K562 (cell line): ENCODE measurements at regions not wholly inside any gene's neighbourhood (a gene's known extent, or its start where the extent isn't known, plus 50 kb on each side); places are given as distances from the start of the nearest gene placed in this dataset.

Source experiments
- ATAC-seq: fragments of 200-7000 bp; cut with Tn5 transposase; 3 replicates; pipeline ENCODE4 v1.9.1; 2020; ENCODE audit warnings: moderate library complexity
- BruUV-seq: library from RNA; stranded (reverse); fragments of 400-500 nt; replicated peaks from 2 replicates; lab custom pipeline; 2021; lab: Mats Ljungman, UMichigan
- CTCF ChIA-PET: fragments of 300-600 bp; formaldehyde crosslinking; extraction: SDS; loops from one replicate; lab custom pipeline; 2021; ENCODE audit warnings: low intra/inter-chr PET ratio; lab: Yijun Ruan, JAX
- POLR2A ChIA-PET: fragments of 300-600, 350-650 bp; sonication (Branson Sonifier 250); formaldehyde crosslinking; extraction: SDS; loops from one replicate; lab custom pipeline; 2021; ENCODE audit warnings: antibody characterized with exemption, inconsistent platforms; lab: Yijun Ruan, JAX
- DNase-seq, 4 experiments: peaks; one replicate each; pipeline versions ENCODE4 v3.0.0 to v3.0.0-alpha.2; 2011 to 2018; ENCODE audit warnings: low spot score in 3 of 4, mixed read lengths in 3 of 4; ENCODE audit errors: extremely low read depth in 1 of 4
- FAIRE-seq: peaks from 2 replicates; lab custom pipeline; 2011; peaks lifted over from hg19 to GRCh38; lab: Jason Lieb, UNC
- H2AFZ ChIP-seq: 2 replicates; pipeline ENCODE4 v1.6.0; 2011; ENCODE audit warnings: low read depth, low read length, control low read depth, inconsistent platforms
- H3K27ac ChIP-seq: fragments of 200-600 bp; 3 replicates; pipeline ENCODE4 v1.8.0; 2011; ENCODE audit warnings: low read depth, mild to moderate bottlenecking, control low read depth, inconsistent platforms, low read length, moderate library complexity, mixed read lengths; ENCODE audit errors: extremely low read depth
- H3K27me3 ChIP-seq, 2 experiments: fragments of 300-600 bp in 1 of 2; 2 replicates in 1 of 2; 3 replicates in 1 of 2; pipeline versions ENCODE4 v1.6.0 to v1.8.0; 2011; ENCODE audit warnings: inconsistent platforms in 2 of 2, low read length in 2 of 2, mild to moderate bottlenecking in 1 of 2, mixed read lengths in 1 of 2, moderate library complexity in 1 of 2; ENCODE audit not compliant: control insufficient read depth in 2 of 2, insufficient read depth in 2 of 2
- H3K36me3 ChIP-seq: fragments of 300-600 bp; 3 replicates; pipeline ENCODE4 v1.8.0; 2011; ENCODE audit warnings: mild to moderate bottlenecking, low read length, inconsistent platforms; ENCODE audit not compliant: control insufficient read depth, insufficient read depth
- H3K4me1 ChIP-seq, 2 experiments: fragments of 200-600 bp in 1 of 2; replicated peaks in 1 of 2; 2 replicates in 1 of 2; 3 replicates in 1 of 2; pipeline versions ENCODE4 v1.5.1 to v1.8.0; 2011; ENCODE audit warnings: inconsistent platforms in 2 of 2, low read length in 2 of 2, mild to moderate bottlenecking in 1 of 2, mixed read lengths in 1 of 2, moderate library complexity in 1 of 2; ENCODE audit not compliant: control insufficient read depth in 2 of 2, insufficient read depth in 2 of 2
- H3K4me2 ChIP-seq: 2 replicates; pipeline ENCODE4 v1.6.1; 2011; ENCODE audit warnings: low read length, control low read depth, inconsistent platforms, mixed read lengths; ENCODE audit not compliant: insufficient read depth
- H3K4me3 ChIP-seq: fragments of 200-600 bp; sonication (generic), shearing (Covaris generic); 2 replicates; pipeline ENCODE4 v1.5.1; 2016; ENCODE audit warnings: control low read depth, inconsistent platforms
- H3K79me2 ChIP-seq: fragments of 200-600 bp; 3 replicates; pipeline ENCODE4 v1.8.0; 2011; ENCODE audit warnings: low read length, inconsistent platforms; ENCODE audit not compliant: control insufficient read depth, insufficient read depth
- H3K9ac ChIP-seq, 2 experiments: 2 replicates each; pipeline versions ENCODE4 v1.6.0 to v1.6.1; 2011; ENCODE audit warnings: low read depth in 2 of 2, low read length in 2 of 2, control low read depth in 1 of 2, inconsistent platforms in 1 of 2, mild to moderate bottlenecking in 1 of 2, mixed read lengths in 1 of 2; ENCODE audit not compliant: insufficient read depth in 1 of 2
- H3K9me1 ChIP-seq: one replicate; pipeline ENCODE4 v1.6.0; 2011; ENCODE audit warnings: inconsistent platforms, mild to moderate bottlenecking, low read length, moderate library complexity; ENCODE audit not compliant: control insufficient read depth, insufficient read depth
- H3K9me3 ChIP-seq: replicated peaks from 2 replicates; pipeline ENCODE4 v1.5.1; 2011; ENCODE audit warnings: low read depth, low read length, inconsistent platforms; ENCODE audit not compliant: control insufficient read depth, insufficient read depth
- H4K20me1 ChIP-seq: replicated peaks from 2 replicates; pipeline ENCODE4 v1.6.1; 2011; ENCODE audit warnings: low read length, inconsistent platforms, mixed read lengths; ENCODE audit not compliant: control insufficient read depth, insufficient read depth
- GTF2E2 ChIP-seq: fragments of 200-800 bp; sonication (Bioruptor generic); IDR thresholded peaks from 2 replicates; pipeline ENCODE4 v1.6.1; 2016; ENCODE audit warnings: missing genetic modification characterization, missing compliant biosample characterization
- IRF2 ChIP-seq: sonication (generic); formaldehyde crosslinking; IDR thresholded peaks from 2 replicates; pipeline ENCODE4 v1.8.1; 2022; ENCODE audit warnings: mild to moderate bottlenecking, missing genetic modification reagents
- LEF1 ChIP-seq: fragments of 450-650 bp; IDR thresholded peaks from 2 replicates; pipeline ENCODE4 v1.6.1; 2016; ENCODE audit warnings: mild to moderate bottlenecking
- PCBP2 ChIP-seq: fragments of 200-400 bp; formaldehyde crosslinking; IDR thresholded peaks from 2 replicates; pipeline ENCODE4 v1.6.1; 2018; ENCODE audit warnings: low read length, low read depth, mild to moderate bottlenecking, moderate library complexity; ENCODE audit not compliant: poor library complexity, severe bottlenecking
- PHF20 ChIP-seq: fragments of 450-650 bp; IDR thresholded peaks from 2 replicates; pipeline ENCODE4 v1.6.1; 2018; ENCODE audit not compliant: partially characterized antibody
- SIN3A ChIP-seq, 2 experiments: fragments of 150-350 bp in 1 of 2; IDR thresholded peaks; 2 replicates each; pipeline ENCODE4 v1.6.1; 2011 to 2016; ENCODE audit warnings: borderline replicate concordance in 2 of 2, low read depth in 2 of 2, low read length in 2 of 2, mild to moderate bottlenecking in 2 of 2, moderate library complexity in 2 of 2; ENCODE audit not compliant: control insufficient read depth in 1 of 2
- SMARCA5 ChIP-seq: fragments of 450-650 bp; IDR thresholded peaks from 2 replicates; pipeline ENCODE4 v1.6.1; 2016
- STAT6 ChIP-seq: sonication (generic); formaldehyde crosslinking; IDR thresholded peaks from 2 replicates; pipeline ENCODE4 v1.8.1; 2023; ENCODE audit warnings: mild to moderate bottlenecking, missing genetic modification reagents
- TEAD4 ChIP-seq, 2 experiments: sonication (generic) in 1 of 2; formaldehyde crosslinking in 1 of 2; IDR thresholded peaks; 2 replicates each; pipeline versions ENCODE4 v1.6.1 to v1.8.0; 2012 to 2022; ENCODE audit warnings: borderline replicate concordance in 1 of 2, inconsistent platforms in 1 of 2, low read length in 1 of 2, mild to moderate bottlenecking in 1 of 2, missing genetic modification reagents in 1 of 2
- TFAM ChIP-seq: fragments of 250-450 bp; sonication (Bioruptor Pico); conservative IDR thresholded peaks from 2 replicates; pipeline ENCODE4 v1.5.0; 2021; ENCODE audit warnings: mild to moderate bottlenecking, moderate library complexity
- ZNF444 ChIP-seq: fragments of 250-450 bp; sonication (Bioruptor Pico); IDR thresholded peaks from 2 replicates; pipeline ENCODE4 v1.4.0; 2020; ENCODE audit warnings: mild to moderate bottlenecking, moderate library complexity
- WGBS: fragments of 100-300 bp; shearing (Covaris generic); methylation state at CpG from one replicate; pipeline ENCODE4 v1.1.6; 2016; ENCODE audit warnings: low coverage, mixed read lengths; ENCODE audit not compliant: insufficient coverage; ENCODE audit errors: missing lambda C conversion rate; 5-methylcytosine and 5-hydroxymethylcytosine counted together
- in situ Hi-C: fragments of 300-500 bp; cut with MboI; formaldehyde crosslinking; loops from 4 replicates; pipeline ENCODE4 v1.15.0; 2018; ENCODE audit warnings: inconsistent platforms, mixed read lengths
- intact Hi-C: fragments of 100-400 bp; cut with micrococcal nuclease; formaldehyde crosslinking; loops from 2 replicates; pipeline ENCODE4 v1.14.2; 2022
- TF ChIP-seq, protein P1 (sequence below): fragments of 200-800 bp; sonication (Bioruptor generic); IDR thresholded peaks from 2 replicates; pipeline ENCODE4 v1.6.1; 2017; ENCODE audit warnings: missing genetic modification characterization, missing compliant biosample characterization
- TF ChIP-seq, protein P2 (sequence below): IDR thresholded peaks from 3 replicates; pipeline ENCODE4 v1.6.1; 2011; ENCODE audit warnings: borderline replicate concordance, mild to moderate bottlenecking, moderate library complexity; ENCODE audit not compliant: insufficient read length; ENCODE audit errors: extremely low read depth

DNA sequence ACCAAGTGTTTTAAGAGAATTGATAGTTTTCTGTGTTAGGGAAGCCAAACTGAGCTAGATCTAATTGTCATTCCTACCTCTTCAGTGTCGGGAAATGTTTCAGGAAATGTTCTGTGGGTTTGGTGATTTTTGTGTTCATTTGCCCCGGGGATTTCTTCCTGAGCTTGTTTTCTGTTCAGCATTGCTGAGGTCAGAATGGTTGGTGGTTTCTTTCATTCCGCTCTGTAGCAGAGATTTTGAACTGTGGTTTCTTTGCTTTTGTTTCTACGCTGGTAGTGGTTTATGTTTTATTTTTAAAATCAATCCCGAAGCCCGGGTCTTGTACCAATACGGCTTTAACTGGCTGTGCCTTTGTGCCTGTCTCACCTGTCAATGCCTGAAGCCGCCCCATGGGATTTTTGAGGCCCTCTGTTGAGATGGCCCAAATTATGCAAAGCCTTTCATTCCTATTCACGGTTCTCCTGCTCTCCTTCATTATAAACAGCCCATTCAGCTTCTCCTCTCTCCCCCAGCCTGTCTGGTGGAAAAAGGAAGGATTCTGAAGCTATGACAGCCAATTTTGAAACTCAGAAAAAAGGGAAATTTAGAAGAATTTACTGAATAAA, 417.2 kb upstream of the KAZN start:
- ATAC-seq (no peak), DNase-seq (no peak), FAIRE-seq (no peak)
- intact Hi-C loops, result no loop called here
- H3K36me3 ChIP-seq, result no peaks in the 10 kb centered on the region
- in situ Hi-C loops, result no loop called here
- H3K9me1 ChIP-seq, result no peaks in the 10 kb centered on the region
- no peak overlapping the region for H2AFZ ChIP-seq
- H3K4me1 ChIP-seq, result no peaks in the 10 kb centered on the region
- no peak overlapping the region for H3K9ac ChIP-seq
- no peak overlapping the region for H3K27ac ChIP-seq
- CTCF ChIA-PET, result no interaction called here
- no peak overlapping the region for H3K4me2 ChIP-seq
- no peaks in the 10 kb centered on the region for H3K79me2 ChIP-seq
- POLR2A ChIA-PET, result interaction anchor here (1.5 kb wide), 1 partner anchor 16 kb away, joined by 3 read pairs; no protein-coding TSS in a partner anchor
- no peak overlapping the region for H3K4me3 ChIP-seq
- peaks cover 27 to 30% of the 10 kb centered on the region in 2 experiments for H3K27me3 ChIP-seq
- no peaks in the 10 kb centered on the region for H4K20me1 ChIP-seq
- WGBS, result 2% methylated on average over 9 of the region's 9 CpGs
- no TSS peak for BruUV-seq
- H3K9me3 ChIP-seq, result no peaks in the 10 kb centered on the region
- TF ChIP-seq, protein P1, sequence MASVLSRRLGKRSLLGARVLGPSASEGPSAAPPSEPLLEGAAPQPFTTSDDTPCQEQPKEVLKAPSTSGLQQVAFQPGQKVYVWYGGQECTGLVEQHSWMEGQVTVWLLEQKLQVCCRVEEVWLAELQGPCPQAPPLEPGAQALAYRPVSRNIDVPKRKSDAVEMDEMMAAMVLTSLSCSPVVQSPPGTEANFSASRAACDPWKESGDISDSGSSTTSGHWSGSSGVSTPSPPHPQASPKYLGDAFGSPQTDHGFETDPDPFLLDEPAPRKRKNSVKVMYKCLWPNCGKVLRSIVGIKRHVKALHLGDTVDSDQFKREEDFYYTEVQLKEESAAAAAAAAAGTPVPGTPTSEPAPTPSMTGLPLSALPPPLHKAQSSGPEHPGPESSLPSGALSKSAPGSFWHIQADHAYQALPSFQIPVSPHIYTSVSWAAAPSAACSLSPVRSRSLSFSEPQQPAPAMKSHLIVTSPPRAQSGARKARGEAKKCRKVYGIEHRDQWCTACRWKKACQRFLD (CRISPR knock-in tag), result no peak
- TF ChIP-seq LEF1 (no peak), ZNF444 (no peak), SIN3A (IDR thresholded peaks at IDR 0.05; ENCODE audit: borderline replicate concordance in 2 of 2, control insufficient read depth in 1 of 2, low read depth in 2 of 2, low read length in 2 of 2) (no peak), PHF20 (no peak), PCBP2 (no peak), SMARCA5 (no peak), STAT6 (no peak), GTF2E2 (tag) (no peak), TEAD4 (IDR thresholded peaks at IDR 0.05; ENCODE audit: low read length) (no peak), TEAD4 (CRISPR knock-in tag; IDR thresholded peaks at IDR 0.05; ENCODE audit: borderline replicate concordance) (no peak), IRF2 (CRISPR knock-in tag) (no peak), TFAM (CRISPR knock-in tag) (no peak)
- TF ChIP-seq, protein P2, sequence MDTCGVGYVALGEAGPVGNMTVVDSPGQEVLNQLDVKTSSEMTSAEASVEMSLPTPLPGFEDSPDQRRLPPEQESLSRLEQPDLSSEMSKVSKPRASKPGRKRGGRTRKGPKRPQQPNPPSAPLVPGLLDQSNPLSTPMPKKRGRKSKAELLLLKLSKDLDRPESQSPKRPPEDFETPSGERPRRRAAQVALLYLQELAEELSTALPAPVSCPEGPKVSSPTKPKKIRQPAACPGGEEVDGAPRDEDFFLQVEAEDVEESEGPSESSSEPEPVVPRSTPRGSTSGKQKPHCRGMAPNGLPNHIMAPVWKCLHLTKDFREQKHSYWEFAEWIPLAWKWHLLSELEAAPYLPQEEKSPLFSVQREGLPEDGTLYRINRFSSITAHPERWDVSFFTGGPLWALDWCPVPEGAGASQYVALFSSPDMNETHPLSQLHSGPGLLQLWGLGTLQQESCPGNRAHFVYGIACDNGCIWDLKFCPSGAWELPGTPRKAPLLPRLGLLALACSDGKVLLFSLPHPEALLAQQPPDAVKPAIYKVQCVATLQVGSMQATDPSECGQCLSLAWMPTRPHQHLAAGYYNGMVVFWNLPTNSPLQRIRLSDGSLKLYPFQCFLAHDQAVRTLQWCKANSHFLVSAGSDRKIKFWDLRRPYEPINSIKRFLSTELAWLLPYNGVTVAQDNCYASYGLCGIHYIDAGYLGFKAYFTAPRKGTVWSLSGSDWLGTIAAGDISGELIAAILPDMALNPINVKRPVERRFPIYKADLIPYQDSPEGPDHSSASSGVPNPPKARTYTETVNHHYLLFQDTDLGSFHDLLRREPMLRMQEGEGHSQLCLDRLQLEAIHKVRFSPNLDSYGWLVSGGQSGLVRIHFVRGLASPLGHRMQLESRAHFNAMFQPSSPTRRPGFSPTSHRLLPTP, result no peak
